ENCODE measurements at regions not wholly inside any gene's neighbourhood (a gene's known extent, or its start where the extent isn't known, plus 50 kb on each side); places are given as distances from the start of the nearest gene placed in this dataset.

DNA sequence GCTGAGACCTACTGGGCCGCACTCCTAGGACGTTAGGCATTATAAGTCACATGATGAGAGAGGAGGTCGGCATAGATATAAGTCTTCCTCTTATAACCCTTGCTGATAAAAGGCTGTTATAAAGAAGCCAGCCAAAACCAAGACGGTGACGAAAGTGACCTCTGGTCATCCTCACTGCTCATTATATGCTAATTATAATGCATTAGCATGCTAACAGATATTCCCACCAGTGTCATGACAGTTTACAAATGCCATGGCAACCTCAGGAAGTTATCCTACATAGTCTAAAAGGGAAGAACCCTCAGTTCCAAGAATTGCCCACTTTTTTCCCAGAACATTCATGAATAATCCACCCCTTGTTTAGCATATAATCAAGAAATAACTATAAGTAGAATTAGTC is 222.4 kb downstream of the TLE1 start:
- H3K4me3 ChIP-seq (ENCODE audit: low read length): no peak overlapping the region
- no peaks in the 10 kb centered on the region for H3K4me1 ChIP-seq (ENCODE audit: low read length)
- no peaks in the 10 kb centered on the region for H3K27me3 ChIP-seq (replicated peaks; ENCODE audit: insufficient read depth, low read length)
- H2AFZ ChIP-seq (ENCODE audit: low read length): no peak overlapping the region
- H3F3A ChIP-seq (ENCODE audit: insufficient read depth, low read length): no peaks in the 10 kb centered on the region
- no peak for DNase-seq
- no peaks in the 10 kb centered on the region for H3K79me2 ChIP-seq (ENCODE audit: low read length)
- no peaks in the 10 kb centered on the region for H3K36me3 ChIP-seq (replicated peaks; ENCODE audit: insufficient read depth, low read length)
- H3K9me2 ChIP-seq (replicated peaks; ENCODE audit: insufficient read depth, low read length): no peaks in the 10 kb centered on the region
- no peak overlapping the region for H3K27ac ChIP-seq (ENCODE audit: low read length)
- H3K4me2 ChIP-seq (ENCODE audit: low read depth, low read length): no peak overlapping the region
- H3K9me3 ChIP-seq (replicated peaks; ENCODE audit: insufficient read depth, low read length): no peaks in the 10 kb centered on the region
- no peaks in the 10 kb centered on the region for H4K20me1 ChIP-seq (ENCODE audit: insufficient read depth, low read length)
- H3K9ac ChIP-seq (ENCODE audit: low read length): no peak overlapping the region
- TF ChIP-seq EZH2phosphoT487 (IDR thresholded peaks at IDR 0.05; ENCODE audit: low read length) (no peak), EZH2 (optimal IDR thresholded peaks at IDR 0.05; ENCODE audit: low read depth, low read length) (no peak)
- TF ChIP-seq, protein P1, sequence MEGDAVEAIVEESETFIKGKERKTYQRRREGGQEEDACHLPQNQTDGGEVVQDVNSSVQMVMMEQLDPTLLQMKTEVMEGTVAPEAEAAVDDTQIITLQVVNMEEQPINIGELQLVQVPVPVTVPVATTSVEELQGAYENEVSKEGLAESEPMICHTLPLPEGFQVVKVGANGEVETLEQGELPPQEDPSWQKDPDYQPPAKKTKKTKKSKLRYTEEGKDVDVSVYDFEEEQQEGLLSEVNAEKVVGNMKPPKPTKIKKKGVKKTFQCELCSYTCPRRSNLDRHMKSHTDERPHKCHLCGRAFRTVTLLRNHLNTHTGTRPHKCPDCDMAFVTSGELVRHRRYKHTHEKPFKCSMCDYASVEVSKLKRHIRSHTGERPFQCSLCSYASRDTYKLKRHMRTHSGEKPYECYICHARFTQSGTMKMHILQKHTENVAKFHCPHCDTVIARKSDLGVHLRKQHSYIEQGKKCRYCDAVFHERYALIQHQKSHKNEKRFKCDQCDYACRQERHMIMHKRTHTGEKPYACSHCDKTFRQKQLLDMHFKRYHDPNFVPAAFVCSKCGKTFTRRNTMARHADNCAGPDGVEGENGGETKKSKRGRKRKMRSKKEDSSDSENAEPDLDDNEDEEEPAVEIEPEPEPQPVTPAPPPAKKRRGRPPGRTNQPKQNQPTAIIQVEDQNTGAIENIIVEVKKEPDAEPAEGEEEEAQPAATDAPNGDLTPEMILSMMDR (IDR thresholded peaks at IDR 0.05; ENCODE audit: low read length): no peak

DNA sequence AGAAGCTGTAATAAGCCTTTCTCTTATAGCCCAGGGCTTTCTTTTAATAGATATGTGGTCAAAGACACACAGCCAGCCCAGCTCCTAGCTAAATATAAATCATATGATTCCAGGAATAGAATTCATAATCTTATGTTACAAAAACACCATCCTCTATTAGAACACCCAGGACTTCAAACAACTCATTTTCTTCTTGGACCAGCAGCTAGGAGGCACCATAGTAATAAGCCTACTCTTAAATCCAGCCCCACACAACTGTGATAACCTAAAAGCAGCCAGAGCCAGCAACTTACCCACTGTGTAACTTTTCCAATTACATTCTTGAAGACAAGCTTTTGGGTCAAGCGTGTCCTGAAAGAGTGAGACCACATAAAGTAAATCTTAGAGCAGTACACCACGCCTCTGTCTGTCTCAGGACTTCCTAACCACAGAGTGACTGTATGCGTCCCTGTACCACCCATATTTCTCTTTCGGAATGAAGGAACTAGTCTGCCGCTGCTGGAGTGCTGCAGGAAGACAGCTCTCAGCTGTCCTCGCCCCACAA is 223.8 kb downstream of the TLE1 start:
- H3K4me2 ChIP-seq (ENCODE audit: low read depth, low read length): no peak overlapping the region
- H3K9ac ChIP-seq (ENCODE audit: low read length): no peak overlapping the region
- H3K36me3 ChIP-seq (replicated peaks; ENCODE audit: insufficient read depth, low read length): no peaks in the 10 kb centered on the region
- H3K9me3 ChIP-seq (replicated peaks; ENCODE audit: insufficient read depth, low read length): no peaks in the 10 kb centered on the region
- no peak for DNase-seq
- TF ChIP-seq, protein P1 (IDR thresholded peaks at IDR 0.05; ENCODE audit: low read length): no peak
- TF ChIP-seq EZH2 (optimal IDR thresholded peaks at IDR 0.05; ENCODE audit: low read depth, low read length) (no peak), EZH2phosphoT487 (IDR thresholded peaks at IDR 0.05; ENCODE audit: low read length) (no peak)
- H3K9me2 ChIP-seq (replicated peaks; ENCODE audit: insufficient read depth, low read length): no peaks in the 10 kb centered on the region
- no peaks in the 10 kb centered on the region for H3K27me3 ChIP-seq (replicated peaks; ENCODE audit: insufficient read depth, low read length)
- H4K20me1 ChIP-seq (ENCODE audit: insufficient read depth, low read length): no peaks in the 10 kb centered on the region
- no peaks in the 10 kb centered on the region for H3K4me1 ChIP-seq (ENCODE audit: low read length)
- no peak overlapping the region for H3K27ac ChIP-seq (ENCODE audit: low read length)
- no peak overlapping the region for H2AFZ ChIP-seq (ENCODE audit: low read length)
- H3K79me2 ChIP-seq (ENCODE audit: low read length): no peaks in the 10 kb centered on the region
- no peaks in the 10 kb centered on the region for H3F3A ChIP-seq (ENCODE audit: insufficient read depth, low read length)
- H3K4me3 ChIP-seq (ENCODE audit: low read length): no peak overlapping the region

DNA sequence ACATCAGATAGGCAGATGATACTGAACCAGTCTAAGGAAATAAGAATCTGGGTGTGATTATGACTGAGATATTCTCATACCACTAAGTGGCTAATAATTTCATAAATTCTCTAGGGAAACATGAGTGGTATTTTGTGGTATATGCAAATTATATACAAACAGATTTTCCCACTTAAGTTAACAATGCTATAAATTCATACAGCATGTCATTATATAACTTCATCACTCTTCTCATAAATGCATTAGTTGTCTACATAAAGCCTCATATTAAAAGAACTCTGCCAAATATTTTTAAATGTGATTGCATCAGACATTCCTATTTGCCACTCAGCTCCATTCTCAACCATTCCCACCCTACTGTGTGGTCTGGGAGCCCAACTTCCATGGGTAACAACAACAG is 226.5 kb downstream of the TLE1 start:
- Histone ChIP-seq H3K4me2 (ENCODE audit: low read depth, low read length) (no peak overlapping the region), H4K20me1 (ENCODE audit: insufficient read depth, low read length) (no peaks in the 10 kb centered on the region), H3K4me1 (ENCODE audit: low read length) (no peaks in the 10 kb centered on the region), H3K9me3 (replicated peaks; ENCODE audit: insufficient read depth, low read length) (no peaks in the 10 kb centered on the region), H3K79me2 (ENCODE audit: low read length) (no peaks in the 10 kb centered on the region), H3F3A (ENCODE audit: insufficient read depth, low read length) (no peaks in the 10 kb centered on the region), H2AFZ (ENCODE audit: low read length) (no peak overlapping the region), H3K4me3 (ENCODE audit: low read length) (no peak overlapping the region), H3K27ac (ENCODE audit: low read length) (no peak overlapping the region), H3K9me2 (replicated peaks; ENCODE audit: insufficient read depth, low read length) (no peaks in the 10 kb centered on the region), H3K27me3 (replicated peaks; ENCODE audit: insufficient read depth, low read length) (no peaks in the 10 kb centered on the region), H3K36me3 (replicated peaks; ENCODE audit: insufficient read depth, low read length) (no peaks in the 10 kb centered on the region), H3K9ac (ENCODE audit: low read length) (no peak overlapping the region)
- DNase-seq: no peak
- TF ChIP-seq, protein P1 (IDR thresholded peaks at IDR 0.05; ENCODE audit: low read length): no peak
- TF ChIP-seq EZH2 (optimal IDR thresholded peaks at IDR 0.05; ENCODE audit: low read depth, low read length): no peak
- no peak for TF ChIP-seq EZH2phosphoT487 (IDR thresholded peaks at IDR 0.05; ENCODE audit: low read length)
